ENCODE measurements at regions not wholly inside any gene's neighbourhood (a gene's known extent, or its start where the extent isn't known, plus 50 kb on each side); places are given as distances from the start of the nearest gene placed in this dataset.
A peak's percentile ranks its signal among the peaks of the same experiment; 100 is the strongest.

GRCh38 chr5:68953231-68953874 lies 140.5 kb upstream of the SLC30A5 start:
- DNase-seq = no peak
- Mint-ChIP-seq H3K9me3 (no peaks in the 10 kb centered on the region), H3K36me3 (no peaks in the 10 kb centered on the region), H3K4me1 (no peaks in the 10 kb centered on the region), H3K4me3 (no peak overlapping the region), H3K27me3 (peaks cover 5% of the 10 kb centered on the region), H3K27ac (no peak overlapping the region)
- CTCF ChIA-PET = no interaction called here

DNA sequence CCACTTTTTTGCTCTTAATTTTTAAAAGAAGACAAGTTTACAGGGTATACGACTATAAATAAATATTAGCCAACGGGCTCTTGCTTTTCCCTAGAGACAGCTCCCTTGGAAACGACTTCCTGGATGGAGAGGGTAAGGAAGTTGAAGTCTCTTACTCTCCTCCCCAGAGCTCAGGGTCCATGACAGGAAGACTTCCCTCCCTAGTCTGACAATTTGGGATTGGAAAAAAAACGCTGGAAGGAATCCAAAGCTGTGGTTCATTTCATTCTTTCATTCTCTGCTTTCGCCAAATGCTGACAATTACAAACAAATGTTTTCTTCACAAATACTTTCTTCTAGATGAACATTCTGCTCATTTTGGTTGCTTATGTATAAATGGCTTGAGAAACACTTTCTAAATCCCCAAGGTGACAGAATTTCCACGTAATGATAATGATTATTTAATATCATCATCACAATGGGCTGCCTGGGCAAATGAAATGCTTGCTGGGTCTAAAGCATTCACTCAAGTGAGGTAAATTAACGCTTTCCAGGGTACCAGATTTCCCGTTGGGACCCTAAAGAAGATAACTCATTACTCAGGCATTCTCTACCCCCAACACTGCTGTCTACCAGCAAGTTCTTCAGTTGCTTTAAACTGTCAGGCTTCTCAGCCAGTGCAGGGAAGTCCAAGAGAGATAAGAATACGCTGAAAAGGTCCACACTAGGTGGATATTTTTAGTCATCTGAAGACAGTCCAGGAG lies 139.8 kb upstream of the SLC30A5 start:
- H3K27ac Mint-ChIP-seq = no peak overlapping the region
- no peaks in the 10 kb centered on the region for H3K36me3 Mint-ChIP-seq
- no peaks in the 10 kb centered on the region for H3K9me3 Mint-ChIP-seq
- CTCF ChIA-PET = no interaction called here
- no peak overlapping the region for H3K4me3 Mint-ChIP-seq
- H3K4me1 Mint-ChIP-seq = no peaks in the 10 kb centered on the region
- peaks cover 5% of the 10 kb centered on the region for H3K27me3 Mint-ChIP-seq
- no peak for DNase-seq

- no peak for DNase-seq
- Mint-ChIP-seq H3K4me1 (no peaks in the 10 kb centered on the region), H3K4me3 (no peak overlapping the region), H3K27me3 (peaks cover 1% of the 10 kb centered on the region), H3K36me3 (no peaks in the 10 kb centered on the region), H3K27ac (no peak overlapping the region), H3K9me3 (no peaks in the 10 kb centered on the region)
- CTCF ChIA-PET = no interaction called here
These were observed 139.2 kb upstream of the SLC30A5 start for GRCh38 chr5:68954618-68954910.

GRCh38 chr5:68957591-68957990 lies 136.2 kb upstream of the SLC30A5 start:
- Mint-ChIP-seq H3K27ac (no peak overlapping the region), H3K36me3 (no peaks in the 10 kb centered on the region), H3K9me3 (no peaks in the 10 kb centered on the region), H3K4me1 (no peaks in the 10 kb centered on the region), H3K27me3 (no peaks in the 10 kb centered on the region), H3K4me3 (no peak overlapping the region)
- CTCF ChIA-PET = no interaction called here
- DNase-seq = no peak

DNA sequence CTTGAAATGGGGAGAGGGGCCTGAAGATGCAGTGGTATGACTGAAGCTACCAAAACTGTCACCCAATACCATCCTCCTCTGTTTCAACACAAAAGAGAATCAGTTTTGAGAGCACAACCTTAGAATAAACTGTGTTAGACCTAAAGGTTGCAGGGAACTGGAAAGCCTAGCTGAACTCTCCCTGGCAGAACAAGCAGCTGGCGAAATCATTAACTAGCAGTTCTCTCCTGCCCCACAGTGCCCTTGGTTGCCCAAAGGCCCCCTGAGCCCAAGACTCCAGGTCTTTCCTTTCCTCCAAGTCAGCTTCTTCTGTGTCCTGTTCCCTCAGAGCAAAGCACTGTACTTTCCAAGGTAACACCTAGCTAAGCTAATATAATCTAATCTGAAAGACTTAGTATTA lies 135.4 kb upstream of the SLC30A5 start:
- Mint-ChIP-seq H3K9me3 (no peaks in the 10 kb centered on the region), H3K4me1 (no peaks in the 10 kb centered on the region), H3K27me3 (no peaks in the 10 kb centered on the region)

GRCh38 chr5:68960456-68960855 lies 133.4 kb upstream of the SLC30A5 start:
- Mint-ChIP-seq H3K4me1 (no peaks in the 10 kb centered on the region), H3K9me3 (no peaks in the 10 kb centered on the region), H3K27me3 (no peaks in the 10 kb centered on the region), H3K36me3 (no peaks in the 10 kb centered on the region), H3K4me3 (no peak overlapping the region), H3K27ac (no peak overlapping the region)
- CTCF ChIA-PET = no interaction called here
- no peak for DNase-seq

More for the DNA sequence above, 135.4 kb upstream of the SLC30A5 start:
- H3K4me3 Mint-ChIP-seq = no peak overlapping the region
- H3K36me3 Mint-ChIP-seq = no peaks in the 10 kb centered on the region
- CTCF ChIA-PET = no interaction called here
- DNase-seq = no peak
- H3K27ac Mint-ChIP-seq = no peak overlapping the region

GRCh38 chr5:68960961-68961360 lies 132.9 kb upstream of the SLC30A5 start:
- Mint-ChIP-seq H3K9me3 (no peaks in the 10 kb centered on the region), H3K27me3 (no peaks in the 10 kb centered on the region), H3K4me3 (no peak overlapping the region), H3K27ac (no peak overlapping the region), H3K36me3 (no peaks in the 10 kb centered on the region), H3K4me1 (no peaks in the 10 kb centered on the region)
- DNase-seq = no peak
- CTCF ChIA-PET = no interaction called here

- Mint-ChIP-seq H3K9me3 (no peaks in the 10 kb centered on the region), H3K27me3 (no peaks in the 10 kb centered on the region), H3K4me3 (no peak overlapping the region), H3K27ac (no peak overlapping the region), H3K36me3 (no peaks in the 10 kb centered on the region), H3K4me1 (no peaks in the 10 kb centered on the region)
- CTCF ChIA-PET = no interaction called here
- DNase-seq = no peak
These were observed 132.1 kb upstream of the SLC30A5 start for GRCh38 chr5:68961762-68962161.

DNA sequence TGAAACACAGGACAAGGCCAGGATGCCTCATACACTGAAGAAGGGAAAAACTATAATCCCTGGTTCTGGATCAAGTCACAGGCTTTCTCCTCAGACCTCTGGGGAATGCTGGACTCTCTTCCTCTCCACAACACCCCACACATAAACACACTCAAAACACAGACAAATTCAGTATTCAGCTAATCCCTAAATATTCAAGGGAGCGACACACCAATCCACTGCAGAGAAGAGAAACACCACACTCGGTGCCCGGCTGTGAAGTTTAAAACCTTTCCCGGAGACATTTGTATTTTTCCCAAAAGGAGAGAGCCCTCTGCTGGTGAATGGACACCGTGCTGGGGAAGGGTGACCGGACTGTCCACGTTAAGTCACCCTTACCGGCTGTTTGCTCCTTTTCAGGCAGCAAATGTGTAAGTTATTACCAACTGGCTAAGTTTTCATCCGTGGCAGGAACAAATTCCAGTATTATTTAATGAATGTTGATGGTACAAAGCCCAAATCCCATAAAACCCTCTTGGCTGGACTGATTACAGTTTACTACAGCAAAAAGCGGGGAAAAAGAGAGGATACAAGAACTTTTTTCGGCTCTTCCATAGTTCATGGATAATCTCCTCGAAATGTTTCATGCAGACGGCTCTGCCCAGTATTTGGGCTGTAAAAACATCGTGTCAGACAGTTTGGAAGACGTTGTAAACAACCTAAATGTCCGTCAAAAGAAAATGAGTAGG lies 130.9 kb upstream of the SLC30A5 start:
- Mint-ChIP-seq H3K9me3 (no peaks in the 10 kb centered on the region), H3K27ac (no peak overlapping the region), H3K36me3 (no peaks in the 10 kb centered on the region), H3K4me1 (no peaks in the 10 kb centered on the region), H3K4me3 (no peak overlapping the region), H3K27me3 (no peaks in the 10 kb centered on the region)
- peak; percentile 23 for DNase-seq
- CTCF ChIA-PET = interaction anchor here (0.6 kb wide), 2 partner anchors 79 to 376 kb away, joined by 3 read pairs; no protein-coding TSS in a partner anchor

DNA sequence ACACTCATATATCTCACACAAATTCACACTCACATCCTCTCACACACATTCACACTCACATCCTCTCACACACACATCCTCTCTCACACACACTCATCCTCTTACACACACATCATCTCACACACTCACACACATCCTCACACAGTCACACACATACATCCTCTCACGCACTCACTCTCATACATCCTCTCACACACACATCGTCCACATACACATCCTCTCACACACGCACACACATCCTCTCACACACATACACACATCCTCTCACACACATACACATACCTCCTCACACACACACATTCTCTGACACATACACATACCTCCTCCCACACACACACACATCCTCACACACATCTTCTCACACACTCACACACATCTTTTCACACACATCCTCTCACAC lies 129.1 kb upstream of the SLC30A5 start:
- H3K4me3 Mint-ChIP-seq = no peak overlapping the region
- H3K27me3 Mint-ChIP-seq = no peaks in the 10 kb centered on the region
- no peaks in the 10 kb centered on the region for H3K9me3 Mint-ChIP-seq
- CTCF ChIA-PET = no interaction called here
- no peak for DNase-seq
- H3K27ac Mint-ChIP-seq = no peak overlapping the region
- no peaks in the 10 kb centered on the region for H3K4me1 Mint-ChIP-seq
- H3K36me3 Mint-ChIP-seq = no peaks in the 10 kb centered on the region

DNA sequence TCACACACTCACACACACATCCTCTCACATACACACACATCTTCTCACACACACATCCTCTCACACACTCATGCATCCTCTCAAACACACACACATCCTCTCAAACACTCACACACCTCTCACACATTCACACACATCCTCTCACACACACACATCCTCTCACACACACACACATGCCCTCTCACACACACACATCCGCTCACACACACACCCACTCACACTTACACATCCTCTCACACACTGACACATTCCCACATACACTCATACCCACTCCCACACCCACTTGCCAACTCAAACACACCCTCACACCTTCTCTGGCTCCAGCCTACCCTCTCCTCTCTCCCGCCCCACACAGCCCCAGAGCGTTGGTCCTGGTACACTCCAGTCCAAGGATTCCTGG lies 127.9 kb upstream of the SLC30A5 start:
- Mint-ChIP-seq H3K4me1 (no peaks in the 10 kb centered on the region), H3K27me3 (peaks cover 12% of the 10 kb centered on the region), H3K9me3 (no peaks in the 10 kb centered on the region), H3K36me3 (no peaks in the 10 kb centered on the region), H3K4me3 (no peak overlapping the region), H3K27ac (no peak overlapping the region)
- CTCF ChIA-PET = no interaction called here
- no peak for DNase-seq

DNA sequence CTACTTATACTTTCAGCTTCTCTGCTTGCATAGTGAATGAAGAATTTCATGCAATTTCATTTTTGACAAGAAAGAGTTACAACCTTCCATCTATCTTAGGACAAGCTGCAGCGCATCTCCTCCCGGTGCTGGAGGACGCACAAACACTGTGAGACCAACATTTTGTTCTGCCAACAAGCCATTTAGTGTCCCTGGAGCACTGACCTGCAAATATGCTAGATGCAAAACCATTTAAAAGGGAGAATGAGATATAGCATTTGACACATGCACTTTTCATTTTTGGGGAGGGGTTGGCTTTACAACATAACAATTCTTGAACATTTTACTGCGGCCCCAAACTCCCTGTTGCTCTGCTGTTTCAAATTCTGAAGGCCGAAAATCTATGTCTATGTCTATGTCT lies 127.2 kb upstream of the SLC30A5 start:
- no peak overlapping the region for H3K4me3 Mint-ChIP-seq
- CTCF ChIA-PET = no interaction called here
- peaks cover 12% of the 10 kb centered on the region for H3K27me3 Mint-ChIP-seq
- no peak overlapping the region for H3K27ac Mint-ChIP-seq
- H3K4me1 Mint-ChIP-seq = no peaks in the 10 kb centered on the region
- no peak for DNase-seq
- no peaks in the 10 kb centered on the region for H3K9me3 Mint-ChIP-seq
- no peaks in the 10 kb centered on the region for H3K36me3 Mint-ChIP-seq

DNA sequence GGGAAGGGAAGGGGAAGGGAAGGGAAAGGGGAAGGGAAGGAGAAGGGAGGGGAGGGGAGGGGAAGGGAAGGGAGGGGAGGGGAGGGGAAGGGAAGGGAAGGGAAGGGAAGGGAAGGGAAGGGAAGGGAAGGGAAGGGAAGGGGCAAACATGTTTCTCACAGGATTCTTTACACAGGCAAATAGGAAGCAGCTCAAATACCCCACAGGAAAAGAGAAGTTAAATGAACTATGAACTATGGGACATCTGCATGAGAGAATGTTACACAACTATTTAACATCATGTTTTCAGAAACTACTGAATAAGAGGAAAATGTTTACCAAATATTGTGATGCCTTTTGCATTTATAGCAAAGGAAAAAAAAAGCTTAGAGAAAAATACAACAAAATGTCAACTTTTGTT lies 125.4 kb upstream of the SLC30A5 start:
- Mint-ChIP-seq H3K4me1 (no peaks in the 10 kb centered on the region), H3K9me3 (no peaks in the 10 kb centered on the region), H3K27ac (no peak overlapping the region), H3K4me3 (no peak overlapping the region), H3K36me3 (no peaks in the 10 kb centered on the region), H3K27me3 (peaks cover 15% of the 10 kb centered on the region)
- CTCF ChIA-PET = no interaction called here
- DNase-seq = no peak

DNA sequence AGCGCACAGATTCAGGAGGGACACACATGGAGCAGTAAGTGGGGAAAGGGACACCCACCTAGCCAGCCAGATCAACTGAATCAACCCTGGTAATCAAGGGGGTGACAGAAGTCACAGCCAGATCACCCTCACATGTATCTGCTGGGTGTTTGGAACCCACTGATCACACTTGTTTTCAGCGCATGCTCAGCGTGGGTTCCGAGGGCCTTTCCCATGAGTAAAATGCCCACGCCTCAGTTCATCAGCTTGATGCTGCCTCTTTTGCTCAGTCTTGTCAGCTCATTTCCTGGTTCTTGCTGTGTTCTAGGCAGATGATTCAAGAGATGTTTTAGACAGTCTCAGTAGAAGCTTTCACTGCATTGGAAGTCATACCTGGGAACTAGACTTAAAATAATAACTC lies 123.2 kb upstream of the SLC30A5 start:
- H3K27ac Mint-ChIP-seq = no peak overlapping the region
- H3K4me1 Mint-ChIP-seq = no peaks in the 10 kb centered on the region
- no peak overlapping the region for H3K4me3 Mint-ChIP-seq
- CTCF ChIA-PET = no interaction called here
- no peaks in the 10 kb centered on the region for H3K36me3 Mint-ChIP-seq
- no peaks in the 10 kb centered on the region for H3K9me3 Mint-ChIP-seq
- DNase-seq = no peak
- peaks cover 21% of the 10 kb centered on the region for H3K27me3 Mint-ChIP-seq

DNA sequence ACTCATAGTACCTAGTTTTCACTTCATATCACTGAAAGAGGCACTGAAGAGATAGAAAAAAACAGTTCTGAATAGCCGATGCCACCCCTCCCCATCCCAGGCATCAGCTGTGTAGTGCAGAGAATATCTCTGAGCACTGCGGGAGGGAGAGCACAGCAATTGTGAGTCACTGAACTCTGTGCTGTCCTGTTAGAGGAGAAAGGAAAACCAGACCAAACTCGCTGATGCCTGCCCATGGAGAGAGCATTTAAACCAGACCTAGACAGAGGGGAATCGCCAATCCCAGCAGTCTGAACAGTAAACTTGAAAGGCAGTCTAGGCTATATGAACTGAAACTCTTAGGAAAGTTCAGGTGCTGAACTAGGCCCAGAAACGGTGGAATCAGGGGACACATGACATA lies 120.1 kb upstream of the SLC30A5 start:
- no peak overlapping the region for H3K27ac Mint-ChIP-seq
- CTCF ChIA-PET = no interaction called here
- peaks cover 6% of the 10 kb centered on the region for H3K9me3 Mint-ChIP-seq
- peaks cover 21% of the 10 kb centered on the region for H3K27me3 Mint-ChIP-seq
- H3K4me1 Mint-ChIP-seq = no peaks in the 10 kb centered on the region
- no peaks in the 10 kb centered on the region for H3K36me3 Mint-ChIP-seq
- no peak for DNase-seq
- H3K4me3 Mint-ChIP-seq = no peak overlapping the region

All from activated naive CD4-positive, alpha-beta T cell treated with anti-CD3 and anti-CD28 coated beads, Interleukin-2, amount 10 ng/mL, durations not matched to agents 7 days and 5 days (primary cell).